Loucy (cell line): ENCODE measurements at regions not wholly inside any gene's neighbourhood (a gene's known extent, or its start where the extent isn't known, plus 50 kb on each side); places are given as distances from the start of the nearest gene placed in this dataset.

ENCODE experiments used
- H2AFZ ChIP-seq: fragments of 200-600 bp; sonication (generic); 2 replicates; pipeline ENCODE4 v1.6.0; 2016; ENCODE audit warnings: antibody characterized with exemption, mild to moderate bottlenecking, low read length, moderate library complexity
- H3F3A ChIP-seq: fragments of 200-600 bp; 2 replicates; pipeline ENCODE4 v1.6.0; 2016; ENCODE audit warnings: antibody characterized with exemption, low read depth, mild to moderate bottlenecking
- H3K27me3 ChIP-seq: fragments of 200-600 bp; sonication (generic); 2 replicates; pipeline ENCODE4 v1.6.1; 2014; ENCODE audit warnings: low read length, mild to moderate bottlenecking; ENCODE audit not compliant: insufficient read depth, poor library complexity, severe bottlenecking
- H3K36me3 ChIP-seq: fragments of 200-600 bp; sonication (generic); 2 replicates; pipeline ENCODE4 v1.6.1; 2016; ENCODE audit warnings: low read length; ENCODE audit not compliant: insufficient read depth
- H3K4me1 ChIP-seq: fragments of 200-600 bp; sonication (generic); 2 replicates; pipeline ENCODE4 v1.5.1; 2014; ENCODE audit warnings: low read length, mild to moderate bottlenecking; ENCODE audit not compliant: insufficient read depth, poor library complexity, severe bottlenecking
- H3K4me2 ChIP-seq: fragments of 200-600 bp; sonication (generic); 2 replicates; pipeline ENCODE4 v1.6.0; 2014; ENCODE audit warnings: antibody characterized with exemption, low read length, low read depth, mild to moderate bottlenecking; ENCODE audit not compliant: poor library complexity, severe bottlenecking
- H3K4me3 ChIP-seq: fragments of 200-600 bp; sonication (generic); 2 replicates; pipeline ENCODE4 v1.5.1; 2014; ENCODE audit warnings: low read length, mild to moderate bottlenecking, mixed read lengths; ENCODE audit not compliant: poor library complexity, severe bottlenecking
- H3K79me2 ChIP-seq: fragments of 200-600 bp; sonication (generic); 2 replicates; pipeline ENCODE4 v1.6.1; 2014; ENCODE audit warnings: low read length; ENCODE audit not compliant: insufficient read depth
- H3K9ac ChIP-seq: fragments of 200-600 bp; sonication (generic); 2 replicates; pipeline ENCODE4 v1.6.0; 2014; ENCODE audit warnings: mild to moderate bottlenecking, low read depth, low read length, moderate library complexity; ENCODE audit not compliant: poor library complexity, severe bottlenecking
- H3K9me2 ChIP-seq: fragments of 200-600 bp; sonication (generic); replicated peaks from 2 replicates; pipeline ENCODE4 v1.6.1; 2016; ENCODE audit warnings: low read depth, low read length, mixed read lengths
- H3K9me3 ChIP-seq: fragments of 200-600 bp; sonication (generic); 2 replicates; pipeline ENCODE4 v1.6.1; 2014; ENCODE audit warnings: mild to moderate bottlenecking, antibody characterized with exemption, low read length, low read depth; ENCODE audit not compliant: insufficient read depth
- H4K20me1 ChIP-seq: fragments of 200-600 bp; sonication (generic); 2 replicates; pipeline ENCODE4 v1.6.0; 2014; ENCODE audit warnings: antibody characterized with exemption, low read length, mild to moderate bottlenecking; ENCODE audit not compliant: insufficient read depth, poor library complexity, severe bottlenecking
- CTCF ChIP-seq: fragments of 200-600 bp; sonication (generic); conservative IDR thresholded peaks from 2 replicates; pipeline ENCODE4 v1.5.1; 2014; ENCODE audit warnings: mild to moderate bottlenecking, antibody characterized with exemption, low read length
- EZH2phosphoT487 ChIP-seq: fragments of 200-600 bp; IDR thresholded peaks from 2 replicates; pipeline ENCODE4 v1.6.1; 2018; ENCODE audit warnings: antibody characterized with exemption, mild to moderate bottlenecking, moderate library complexity, borderline replicate concordance

DNA sequence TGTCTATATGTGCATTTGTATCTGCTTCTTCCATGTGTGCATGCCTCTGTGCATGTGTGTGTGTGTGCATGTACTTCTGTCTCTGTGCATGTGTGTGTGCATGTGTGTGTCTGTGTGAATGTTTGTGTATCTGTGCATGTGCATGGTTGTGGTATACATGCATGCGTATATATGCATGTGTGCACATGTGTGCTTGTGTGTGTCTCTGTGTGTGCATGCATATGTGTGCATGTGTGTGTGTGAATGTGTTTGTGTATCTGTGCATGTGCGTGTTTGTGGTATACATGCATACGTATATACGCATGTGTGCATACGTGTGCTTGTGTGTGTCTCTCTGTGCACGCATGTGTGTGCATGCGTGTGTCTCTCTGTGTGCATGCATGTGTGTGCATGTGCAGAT is 363.2 kb upstream of the SFSWAP start:
- H3K9me2 ChIP-seq, result no peaks in the 10 kb centered on the region
- H4K20me1 ChIP-seq, result no peaks in the 10 kb centered on the region
- H3F3A ChIP-seq, result no peaks in the 10 kb centered on the region
- no peak overlapping the region for H2AFZ ChIP-seq
- no peaks in the 10 kb centered on the region for H3K27me3 ChIP-seq
- H3K4me1 ChIP-seq, result no peaks in the 10 kb centered on the region
- H3K4me2 ChIP-seq, result no peak overlapping the region
- no peaks in the 10 kb centered on the region; the same call in 1 of the 2 replicates for H3K9me3 ChIP-seq
- H3K36me3 ChIP-seq, result no peaks in the 10 kb centered on the region
- no peak overlapping the region for H3K9ac ChIP-seq
- H3K79me2 ChIP-seq, result no peaks in the 10 kb centered on the region
- no peak overlapping the region for H3K4me3 ChIP-seq
- TF ChIP-seq EZH2phosphoT487 (no peak), CTCF (no peak)

- Histone ChIP-seq H4K20me1 (no peaks in the 10 kb centered on the region), H3K36me3 (no peaks in the 10 kb centered on the region), H3F3A (no peaks in the 10 kb centered on the region), H3K9ac (no peak overlapping the region), H2AFZ (no peak overlapping the region), H3K4me1 (no peaks in the 10 kb centered on the region), H3K9me3 (no peaks in the 10 kb centered on the region; the same call in 1 of the 2 replicates), H3K79me2 (no peaks in the 10 kb centered on the region), H3K4me3 (no peak overlapping the region), H3K27me3 (no peaks in the 10 kb centered on the region), H3K4me2 (no peak overlapping the region), H3K9me2 (no peaks in the 10 kb centered on the region)
- TF ChIP-seq CTCF (no peak), EZH2phosphoT487 (no peak)
Measured at GRCh38 chr12:131348231-131348630, 362.7 kb upstream of the SFSWAP start.

DNA sequence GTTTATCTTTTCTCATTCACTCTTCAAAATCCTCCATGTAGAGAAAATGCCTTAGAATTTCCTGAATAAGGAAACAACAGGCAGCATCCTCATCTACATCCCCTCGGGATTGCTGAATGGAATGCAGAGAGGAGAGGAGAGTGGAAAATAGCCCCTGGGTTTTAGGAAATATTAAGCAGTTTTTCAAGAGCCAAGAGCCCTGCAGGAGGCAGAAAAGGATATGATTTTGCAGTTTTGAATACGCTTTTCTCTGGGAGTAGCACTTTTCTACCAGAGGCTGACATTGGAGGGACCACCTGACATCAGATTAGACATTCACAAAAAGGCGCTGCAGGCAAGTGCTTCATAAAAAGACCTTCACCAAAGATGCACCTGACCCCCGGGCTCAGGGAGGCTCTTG is 362.2 kb upstream of the SFSWAP start:
- no peaks in the 10 kb centered on the region for H4K20me1 ChIP-seq
- H3K4me2 ChIP-seq, result no peak overlapping the region
- H3K27me3 ChIP-seq, result no peaks in the 10 kb centered on the region
- no peak overlapping the region for H2AFZ ChIP-seq
- H3K9ac ChIP-seq, result no peak overlapping the region
- H3K9me3 ChIP-seq, result no peaks in the 10 kb centered on the region; the same call in 1 of the 2 replicates
- no peaks in the 10 kb centered on the region for H3K79me2 ChIP-seq
- H3K9me2 ChIP-seq, result no peaks in the 10 kb centered on the region
- no peaks in the 10 kb centered on the region for H3K36me3 ChIP-seq
- H3K4me3 ChIP-seq, result no peak overlapping the region
- H3F3A ChIP-seq, result no peaks in the 10 kb centered on the region
- no peaks in the 10 kb centered on the region for H3K4me1 ChIP-seq
- TF ChIP-seq EZH2phosphoT487, result no peak
- TF ChIP-seq CTCF, result no peak
